Right cardiac atrium (tissue), 5 donors: ENCODE measurements at regions not wholly inside any gene's neighbourhood (a gene's known extent, or its start where the extent isn't known, plus 50 kb on each side); places are given as distances from the start of the nearest gene placed in this dataset.

Experiments used
- ATAC-seq, 2 donors: fragments of 200-7000 bp; cut with Tn5 transposase; one replicate each; pipeline versions ENCODE4 v1.8.0 to v1.9.1; 2020; ENCODE audit warnings: moderate library complexity in 2 of 2, mild to moderate bottlenecking in 1 of 2
- DNase-seq, 3 donors: peaks; one replicate each; pipeline ENCODE4 v3.0.0-alpha.2; 2020
- H3K27ac ChIP-seq: one replicate; pipeline ENCODE4 v1.5.1; 2013; ENCODE audit warnings: mild to moderate bottlenecking, low read length, control low read depth, moderate library complexity
- H3K27me3 ChIP-seq: one replicate; pipeline ENCODE4 v1.6.1; 2013; ENCODE audit not compliant: control insufficient read depth, insufficient read depth
- H3K4me1 ChIP-seq: one replicate; pipeline ENCODE4 v1.6.1; 2013; ENCODE audit warnings: low read length; ENCODE audit not compliant: control insufficient read depth, insufficient read depth
- H3K4me3 ChIP-seq: one replicate; pipeline ENCODE4 v1.5.1; 2013; ENCODE audit warnings: low read length, control low read depth
- H3K9me3 ChIP-seq: one replicate; pipeline ENCODE4 v1.6.1; 2013; ENCODE audit warnings: low read length; ENCODE audit not compliant: control insufficient read depth
- WGBS: extraction: QIAGEN DNeasy Blood & Tissue Kit; methylation state at CpG from one replicate; pipeline ENCODE4 v1.1.7; 2013; 5-methylcytosine and 5-hydroxymethylcytosine counted together
- intact Hi-C, 4 donors: fragments of 100-400 bp; cut with DNase I; formaldehyde crosslinking; loops; one replicate each; pipeline versions ENCODE4 v1.11.0 to v1.14.0; 2022 to 2023
- donor health status: healthy with polysubstance abuse.
- donor health status: DM: no; HTN: yes; CAD: no.
- donor health status: DM: no; HTN: no; CAD: no.
- donor health status: DM: no; HTN: yes; CAD: no; lungs with severe emphysema.
- donor health status: DM: yes; HTN: yes; CAD: no.

- DNase-seq, result peak in 1 of 3 donors; percentile 28
- intact Hi-C loops, result no loop called here
- no peak overlapping the region for H3K4me3 ChIP-seq
- WGBS, result 72% methylated on average over 18 of the region's 18 CpGs
- H3K27ac ChIP-seq, result no peak overlapping the region
- no peak for ATAC-seq
- H3K27me3 ChIP-seq, result no peaks in the 10 kb centered on the region
- no peaks in the 10 kb centered on the region for H3K9me3 ChIP-seq
- no peaks in the 10 kb centered on the region for H3K4me1 ChIP-seq
Measured at GRCh38 chr22:49213731-49214352, 613.8 kb downstream of the BRD1 start.

GRCh38 chr22:49212466-49212865, 615.2 kb downstream of the BRD1 start:
- intact Hi-C loops, result no loop called here
- no peak for ATAC-seq
- H3K27me3 ChIP-seq, result no peaks in the 10 kb centered on the region
- DNase-seq, result peak in 1 of 3 donors; percentile 27
- no peaks in the 10 kb centered on the region for H3K9me3 ChIP-seq
- H3K4me1 ChIP-seq, result no peaks in the 10 kb centered on the region
- no peak overlapping the region for H3K27ac ChIP-seq
- WGBS, result 83% methylated on average over 11 of the region's 11 CpGs
- H3K4me3 ChIP-seq, result no peak overlapping the region

DNA sequence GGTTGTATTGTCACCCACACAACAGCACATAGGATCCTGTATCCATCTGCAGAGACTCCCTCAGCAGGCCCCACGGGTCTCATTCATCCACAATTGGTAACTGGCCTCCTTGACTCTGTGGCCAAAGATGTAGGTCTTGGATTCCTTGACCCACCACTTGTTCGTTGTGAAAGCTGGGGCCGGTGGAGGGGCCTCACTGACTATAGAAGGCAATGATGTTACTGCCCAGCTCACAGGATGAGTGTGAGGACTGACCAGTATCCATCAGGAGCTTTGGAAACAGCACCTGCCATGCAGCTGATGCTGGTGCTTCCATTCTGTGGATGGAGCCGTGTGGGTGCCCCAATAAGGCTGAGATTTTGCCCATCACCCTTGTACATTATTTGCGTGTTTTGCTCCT, 615.7 kb downstream of the BRD1 start:
- intact Hi-C loops, result no loop called here

DNA sequence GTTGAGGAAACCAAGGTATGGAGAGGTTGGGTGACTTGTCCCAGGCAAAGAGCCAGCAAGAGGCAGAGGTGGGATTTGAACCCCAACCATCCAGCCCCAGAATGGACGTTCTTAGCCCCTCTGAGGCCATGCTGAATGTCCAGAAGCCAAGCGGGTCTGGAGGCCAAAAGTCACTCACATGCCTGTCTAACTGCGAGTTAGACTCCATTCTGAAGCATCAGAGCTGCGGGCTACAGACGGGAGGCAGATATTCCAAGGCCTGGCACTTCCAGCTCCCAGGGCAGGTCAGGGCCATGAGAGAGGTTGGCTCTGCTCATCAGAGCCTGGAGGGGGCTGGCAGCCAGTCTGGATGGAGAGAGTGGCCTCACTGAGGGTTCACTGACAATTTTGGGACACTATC, 616.5 kb downstream of the BRD1 start:
- Histone ChIP-seq H3K4me3 (no peak overlapping the region), H3K4me1 (no peaks in the 10 kb centered on the region), H3K27ac (no peak overlapping the region), H3K27me3 (no peaks in the 10 kb centered on the region), H3K9me3 (no peaks in the 10 kb centered on the region)
- DNase-seq, result peak in 1 of 3 donors; percentile 6
- WGBS, result 76% methylated on average over 5 of the region's 5 CpGs
- ATAC-seq, result no peak
- intact Hi-C loops, result no loop called here

More for the DNA sequence above, 615.7 kb downstream of the BRD1 start:
- ATAC-seq (no peak), DNase-seq (peak in 1 of 3 donors; percentile 4)
- H3K4me3 ChIP-seq, result no peak overlapping the region
- H3K27ac ChIP-seq, result no peak overlapping the region
- no peaks in the 10 kb centered on the region for H3K27me3 ChIP-seq
- H3K9me3 ChIP-seq, result no peaks in the 10 kb centered on the region
- H3K4me1 ChIP-seq, result no peaks in the 10 kb centered on the region
- WGBS, result 76% methylated on average over 5 of the region's 5 CpGs

- WGBS, result 92% methylated on average over 6 of the region's 6 CpGs
- H3K9me3 ChIP-seq, result no peaks in the 10 kb centered on the region
- H3K27ac ChIP-seq, result no peak overlapping the region
- ATAC-seq, result no peak
- H3K4me3 ChIP-seq, result no peak overlapping the region
- H3K4me1 ChIP-seq, result no peaks in the 10 kb centered on the region
- DNase-seq, result no peak
- intact Hi-C loops, result no loop called here
- no peaks in the 10 kb centered on the region for H3K27me3 ChIP-seq
Measured at GRCh38 chr22:49210606-49211005, 617.1 kb downstream of the BRD1 start.

GRCh38 chr22:49209452-49210195, 618.0 kb downstream of the BRD1 start:
- 44% methylated on average over 15 of the region's 15 CpGs for WGBS
- no peaks in the 10 kb centered on the region for H3K9me3 ChIP-seq
- no peak for DNase-seq
- no peaks in the 10 kb centered on the region for H3K4me1 ChIP-seq
- ATAC-seq, result no peak
- no peak overlapping the region for H3K4me3 ChIP-seq
- intact Hi-C loops, result no loop called here
- no peaks in the 10 kb centered on the region for H3K27me3 ChIP-seq
- no peak overlapping the region for H3K27ac ChIP-seq

- Histone ChIP-seq H3K4me1 (no peaks in the 10 kb centered on the region), H3K27ac (no peak overlapping the region), H3K9me3 (no peaks in the 10 kb centered on the region), H3K4me3 (no peak overlapping the region), H3K27me3 (no peaks in the 10 kb centered on the region)
- intact Hi-C loops, result no loop called here
- ATAC-seq, result no peak
- no peak for DNase-seq
- 53% methylated on average over 15 of the region's 15 CpGs for WGBS
Measured at GRCh38 chr22:49208768-49209252, 618.9 kb downstream of the BRD1 start.

- DNase-seq, result peak in 1 of 3 donors; percentile 12
- Histone ChIP-seq H3K27me3 (no peaks in the 10 kb centered on the region), H3K4me1 (no peaks in the 10 kb centered on the region), H3K27ac (no peak overlapping the region), H3K9me3 (no peaks in the 10 kb centered on the region), H3K4me3 (no peak overlapping the region)
- ATAC-seq, result no peak
- 80% methylated on average over 2 of the region's 2 CpGs for WGBS
- intact Hi-C loops, result no loop called here
Measured at GRCh38 chr22:49208004-49208402, 619.7 kb downstream of the BRD1 start.

DNA sequence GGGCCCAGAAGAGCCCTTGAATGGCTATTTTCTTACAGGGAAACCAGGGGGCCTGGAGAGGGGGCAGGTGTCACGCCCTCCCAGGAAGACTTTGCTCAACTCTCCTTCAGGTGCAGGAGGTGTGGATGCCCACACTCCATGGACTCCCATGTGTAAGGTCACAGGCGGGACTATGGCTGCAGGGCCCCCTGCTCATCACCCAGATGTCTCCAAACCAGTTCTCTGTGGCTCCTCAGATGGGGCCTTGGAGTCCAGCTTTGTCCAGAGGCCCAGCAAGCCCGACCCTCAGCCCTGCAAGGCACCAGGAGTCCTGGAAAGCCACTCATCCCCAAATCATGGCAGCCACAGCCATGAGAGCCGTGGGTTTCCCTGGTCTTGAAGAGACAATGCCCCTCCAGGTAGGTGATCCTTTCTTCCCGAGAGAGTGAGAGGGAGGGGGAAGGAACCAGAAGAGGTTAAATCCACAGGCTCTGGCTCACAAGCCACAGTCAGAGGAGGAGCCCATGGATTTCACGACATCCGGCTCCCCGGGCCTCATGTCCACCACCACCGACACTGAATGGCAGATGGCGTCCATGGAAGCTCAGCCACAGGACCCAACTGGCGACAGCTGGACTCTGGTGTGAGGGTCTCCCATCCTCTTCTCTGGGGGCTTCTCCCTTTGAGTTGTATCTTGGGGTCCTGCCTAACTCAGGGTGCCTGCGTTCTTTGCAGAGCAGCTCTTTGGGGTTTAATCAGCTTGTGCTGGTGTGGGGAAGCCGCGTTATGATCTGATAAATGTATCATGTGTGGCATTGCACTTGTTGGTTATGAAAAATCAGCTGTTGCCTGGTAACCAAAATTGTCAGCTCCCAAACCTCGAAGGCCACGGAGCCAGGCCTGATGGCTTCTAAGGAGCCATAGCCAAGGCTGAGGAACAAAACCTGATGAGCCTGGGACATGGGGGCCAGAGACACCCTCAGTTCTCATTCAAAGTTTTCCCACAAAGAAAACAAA, 620.4 kb downstream of the BRD1 start:
- intact Hi-C loops, result no loop called here

GRCh38 chr22:49206281-49206680, 621.4 kb downstream of the BRD1 start:
- H3K27me3 ChIP-seq, result no peaks in the 10 kb centered on the region
- ATAC-seq (no peak), DNase-seq (peak in 1 of 3 donors; percentile 9)
- no peak overlapping the region for H3K4me3 ChIP-seq
- H3K9me3 ChIP-seq, result no peaks in the 10 kb centered on the region
- 84% methylated on average over 12 of the region's 12 CpGs for WGBS
- H3K4me1 ChIP-seq, result no peaks in the 10 kb centered on the region
- intact Hi-C loops, result no loop called here
- H3K27ac ChIP-seq, result no peak overlapping the region

More for the DNA sequence above, 620.4 kb downstream of the BRD1 start:
- no peaks in the 10 kb centered on the region for H3K9me3 ChIP-seq
- no peak overlapping the region for H3K4me3 ChIP-seq
- 76% methylated on average over 16 of the region's 16 CpGs for WGBS
- H3K27me3 ChIP-seq, result no peaks in the 10 kb centered on the region
- H3K27ac ChIP-seq, result no peak overlapping the region
- no peaks in the 10 kb centered on the region for H3K4me1 ChIP-seq
- ATAC-seq (no peak), DNase-seq (no peak)

- ATAC-seq, result no peak
- no peaks in the 10 kb centered on the region for H3K9me3 ChIP-seq
- no peak overlapping the region for H3K27ac ChIP-seq
- DNase-seq, result no peak
- H3K4me1 ChIP-seq, result no peaks in the 10 kb centered on the region
- intact Hi-C loops, result no loop called here
- WGBS, result 52% methylated on average over 5 of the region's 5 CpGs
- H3K4me3 ChIP-seq, result no peak overlapping the region
- H3K27me3 ChIP-seq, result no peaks in the 10 kb centered on the region
Measured at GRCh38 chr22:49205483-49205800, 622.2 kb downstream of the BRD1 start.
